ENCODE measurements at regions not wholly inside any gene's neighbourhood (a gene's known extent, or its start where the extent isn't known, plus 50 kb on each side); places are given as distances from the start of the nearest gene placed in this dataset.

GRCh38 chr19:14277608-14278007, 71.6 kb upstream of the ADGRL1 start:
- TF ChIP-seq TEAD2 (tag; IDR thresholded peaks at IDR 0.05) (no peak), ZKSCAN1 (IDR thresholded peaks at IDR 0.05; ENCODE audit: low read depth, low read length) (no peak), ZNF583 (CRISPR knock-in tag; IDR thresholded peaks at IDR 0.05) (no peak)
- TF ChIP-seq, protein P1, sequence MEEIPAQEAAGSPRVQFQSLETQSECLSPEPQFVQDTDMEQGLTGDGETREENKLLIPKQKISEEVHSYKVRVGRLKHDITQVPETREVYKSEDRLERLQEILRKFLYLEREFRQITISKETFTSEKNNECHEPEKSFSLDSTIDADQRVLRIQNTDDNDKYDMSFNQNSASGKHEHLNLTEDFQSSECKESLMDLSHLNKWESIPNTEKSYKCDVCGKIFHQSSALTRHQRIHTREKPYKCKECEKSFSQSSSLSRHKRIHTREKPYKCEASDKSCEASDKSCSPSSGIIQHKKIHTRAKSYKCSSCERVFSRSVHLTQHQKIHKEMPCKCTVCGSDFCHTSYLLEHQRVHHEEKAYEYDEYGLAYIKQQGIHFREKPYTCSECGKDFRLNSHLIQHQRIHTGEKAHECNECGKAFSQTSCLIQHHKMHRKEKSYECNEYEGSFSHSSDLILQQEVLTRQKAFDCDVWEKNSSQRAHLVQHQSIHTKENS (CRISPR knock-in tag; IDR thresholded peaks at IDR 0.05): no peak

All from K562 (cell line).